ENCODE measurements at regions not wholly inside any gene's neighbourhood (a gene's known extent, or its start where the extent isn't known, plus 50 kb on each side); places are given as distances from the start of the nearest gene placed in this dataset.

DNA sequence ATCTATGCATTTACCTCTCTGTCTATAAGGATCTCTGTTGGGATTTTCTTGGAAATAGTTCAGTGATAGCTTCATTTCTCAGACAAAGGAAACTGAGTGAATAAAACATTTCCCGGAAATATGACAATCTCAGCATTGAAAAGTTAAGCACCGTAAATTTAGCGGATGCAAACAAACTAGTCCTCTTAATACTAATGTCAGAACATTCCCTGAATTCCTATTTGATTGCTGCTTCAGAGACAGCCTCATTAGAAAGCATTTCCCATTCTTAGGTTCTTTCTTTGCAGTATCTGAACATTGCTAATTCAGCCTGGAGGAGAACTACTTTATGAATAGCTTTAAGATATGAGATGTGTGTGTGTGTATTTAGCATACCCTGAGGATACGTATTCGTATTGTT lies 101.3 kb downstream of the NR2F2 start:
- no peak overlapping the region for H3K4me3 Mint-ChIP-seq
- H3K9me3 Mint-ChIP-seq, result no peaks in the 10 kb centered on the region
- H3K27ac Mint-ChIP-seq, result no peak overlapping the region
- no peak for ATAC-seq
- H3K4me1 Mint-ChIP-seq, result no peaks in the 10 kb centered on the region
- H3K27me3 Mint-ChIP-seq, result no peaks in the 10 kb centered on the region
- H3K36me3 Mint-ChIP-seq, result no peaks in the 10 kb centered on the region

DNA sequence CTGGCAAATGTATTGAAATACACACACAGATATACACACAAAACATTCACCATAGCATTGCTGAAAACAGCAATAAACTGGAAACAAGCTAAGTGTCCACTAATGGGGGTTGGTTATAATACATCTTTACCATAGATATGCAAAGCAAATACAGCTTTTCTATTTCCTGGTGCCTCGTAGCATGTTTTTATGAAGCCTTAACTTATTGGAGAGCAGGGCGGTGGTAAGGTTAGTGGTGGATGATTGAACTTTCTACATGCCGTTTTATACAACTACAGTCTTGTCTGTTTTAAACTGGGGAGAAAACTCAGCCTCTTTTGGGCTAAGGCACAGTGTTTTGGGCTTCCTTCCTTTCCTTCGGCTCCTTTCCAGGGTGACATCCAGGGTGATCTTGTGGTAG lies 104.5 kb downstream of the NR2F2 start:
- no peaks in the 10 kb centered on the region for H3K4me1 Mint-ChIP-seq
- no peak overlapping the region for H3K27ac Mint-ChIP-seq
- no peak overlapping the region for H3K4me3 Mint-ChIP-seq
- no peak for ATAC-seq
- no peaks in the 10 kb centered on the region for H3K9me3 Mint-ChIP-seq
- H3K36me3 Mint-ChIP-seq, result no peaks in the 10 kb centered on the region
- no peaks in the 10 kb centered on the region for H3K27me3 Mint-ChIP-seq

DNA sequence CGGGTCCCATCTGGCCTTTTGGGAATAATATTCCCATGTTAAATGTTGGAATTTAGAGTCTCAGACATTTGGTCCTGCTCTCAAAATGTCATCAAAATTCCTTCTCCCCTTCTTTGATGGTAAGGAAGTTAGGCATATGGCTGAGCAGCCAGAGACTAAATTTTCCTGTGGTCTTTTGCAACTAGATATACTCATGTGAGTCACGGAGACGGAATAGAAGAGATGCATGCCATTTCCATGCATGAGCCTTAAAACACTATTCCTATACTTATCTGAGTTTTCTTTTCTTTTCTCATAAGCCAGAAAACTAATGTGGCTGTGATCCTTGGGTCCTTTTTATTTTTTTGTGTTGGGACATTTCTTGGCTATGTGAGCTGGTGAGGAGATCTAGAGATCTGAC lies 105.3 kb downstream of the NR2F2 start:
- Mint-ChIP-seq H3K4me1 (no peaks in the 10 kb centered on the region), H3K9me3 (no peaks in the 10 kb centered on the region), H3K36me3 (no peaks in the 10 kb centered on the region), H3K4me3 (no peak overlapping the region), H3K27ac (no peak overlapping the region), H3K27me3 (no peaks in the 10 kb centered on the region)
- no peak for ATAC-seq

DNA sequence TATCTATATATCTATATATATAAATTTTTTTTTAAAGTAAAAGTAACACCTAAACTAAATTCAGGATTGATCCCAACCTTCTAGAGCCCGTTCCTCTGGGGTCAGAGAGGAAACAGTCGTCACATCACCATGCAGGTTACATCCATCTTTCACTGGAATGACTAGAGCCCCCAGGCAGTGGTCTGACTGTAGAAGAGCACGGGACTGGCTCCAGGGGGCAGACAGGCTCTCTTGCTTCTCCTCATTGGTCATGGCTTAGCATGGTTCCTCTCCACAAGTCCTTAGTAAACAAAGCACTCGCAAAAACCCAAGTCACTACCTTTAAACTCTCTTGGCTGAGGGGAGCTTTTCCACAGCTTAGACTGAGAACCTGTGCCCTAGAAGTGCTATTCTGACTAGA lies 110.5 kb downstream of the NR2F2 start:
- H3K27me3 Mint-ChIP-seq, result no peaks in the 10 kb centered on the region
- H3K27ac Mint-ChIP-seq, result no peak overlapping the region
- H3K4me3 Mint-ChIP-seq, result no peak overlapping the region
- no peak for ATAC-seq
- no peaks in the 10 kb centered on the region for H3K36me3 Mint-ChIP-seq
- peaks cover 6% of the 10 kb centered on the region for H3K9me3 Mint-ChIP-seq
- H3K4me1 Mint-ChIP-seq, result no peaks in the 10 kb centered on the region

DNA sequence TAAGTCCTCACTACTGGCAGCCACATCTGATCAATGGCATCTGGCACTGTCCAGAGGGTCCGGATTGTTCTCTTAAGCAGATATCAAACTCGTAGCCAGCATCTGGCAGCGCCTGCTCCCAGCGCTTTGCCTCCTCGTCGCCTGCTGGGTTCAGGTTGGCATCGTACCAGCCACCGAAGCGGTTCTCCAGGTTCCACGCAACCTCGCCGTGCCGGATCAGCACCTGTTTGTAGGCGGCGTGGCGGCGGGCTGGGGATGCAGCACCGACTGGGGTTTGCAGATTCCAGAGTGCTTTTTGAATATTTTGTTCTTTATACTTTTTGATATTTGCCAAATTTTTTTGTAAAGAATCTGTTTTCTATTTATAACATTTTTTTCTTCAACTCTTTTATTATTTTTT lies 111.6 kb downstream of the NR2F2 start:
- Mint-ChIP-seq H3K27me3 (no peaks in the 10 kb centered on the region), H3K4me1 (no peaks in the 10 kb centered on the region), H3K9me3 (peaks cover 9% of the 10 kb centered on the region), H3K36me3 (no peaks in the 10 kb centered on the region), H3K4me3 (no peak overlapping the region), H3K27ac (no peak overlapping the region)
- no peak for ATAC-seq

DNA sequence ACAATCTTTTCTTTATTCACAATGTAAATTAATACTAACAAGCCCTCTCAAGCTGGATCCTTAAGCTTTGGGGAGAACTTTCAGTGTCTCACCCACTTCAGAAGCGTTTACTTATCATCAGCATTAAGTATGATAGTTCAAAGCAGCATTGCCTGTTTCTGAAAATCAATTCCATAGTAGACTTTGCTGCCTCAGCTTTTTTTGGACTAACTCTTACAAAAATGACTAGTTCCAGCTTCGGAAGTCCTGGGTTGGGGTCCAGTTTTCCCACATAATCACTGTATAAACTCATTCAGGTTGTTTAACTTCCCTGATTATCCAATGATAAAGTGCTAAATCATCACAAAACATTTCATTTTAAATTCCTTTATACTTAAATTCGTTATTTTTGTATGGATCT lies 114.4 kb downstream of the NR2F2 start:
- H3K4me1 Mint-ChIP-seq, result no peaks in the 10 kb centered on the region
- no peak for ATAC-seq
- no peak overlapping the region for H3K27ac Mint-ChIP-seq
- peaks cover 9% of the 10 kb centered on the region for H3K9me3 Mint-ChIP-seq
- no peaks in the 10 kb centered on the region for H3K27me3 Mint-ChIP-seq
- no peak overlapping the region for H3K4me3 Mint-ChIP-seq
- H3K36me3 Mint-ChIP-seq, result no peaks in the 10 kb centered on the region

DNA sequence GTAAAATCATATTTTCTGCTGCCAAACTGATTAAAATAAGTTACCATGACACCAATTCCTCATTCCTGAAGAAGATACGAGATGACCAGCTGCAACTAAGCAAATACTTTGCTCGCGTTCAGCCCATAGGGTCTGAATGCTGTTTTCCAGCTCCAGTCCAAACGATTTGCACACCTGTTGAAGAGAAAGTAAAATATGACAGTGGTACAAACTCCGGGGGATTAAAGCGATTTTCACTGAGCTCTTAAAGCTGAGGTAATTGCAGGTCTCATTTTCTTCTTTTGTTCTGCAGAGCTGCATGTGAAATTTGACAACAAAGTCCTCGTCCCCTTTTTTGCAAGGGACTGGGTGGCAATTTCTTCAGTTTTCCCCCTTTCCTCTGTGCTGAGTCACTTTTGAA lies 118.4 kb downstream of the NR2F2 start:
- H3K27ac Mint-ChIP-seq, result no peak overlapping the region
- no peaks in the 10 kb centered on the region for H3K27me3 Mint-ChIP-seq
- H3K9me3 Mint-ChIP-seq, result peaks cover 6% of the 10 kb centered on the region
- H3K4me3 Mint-ChIP-seq, result no peak overlapping the region
- ATAC-seq, result no peak
- no peaks in the 10 kb centered on the region for H3K4me1 Mint-ChIP-seq
- no peaks in the 10 kb centered on the region for H3K36me3 Mint-ChIP-seq

DNA sequence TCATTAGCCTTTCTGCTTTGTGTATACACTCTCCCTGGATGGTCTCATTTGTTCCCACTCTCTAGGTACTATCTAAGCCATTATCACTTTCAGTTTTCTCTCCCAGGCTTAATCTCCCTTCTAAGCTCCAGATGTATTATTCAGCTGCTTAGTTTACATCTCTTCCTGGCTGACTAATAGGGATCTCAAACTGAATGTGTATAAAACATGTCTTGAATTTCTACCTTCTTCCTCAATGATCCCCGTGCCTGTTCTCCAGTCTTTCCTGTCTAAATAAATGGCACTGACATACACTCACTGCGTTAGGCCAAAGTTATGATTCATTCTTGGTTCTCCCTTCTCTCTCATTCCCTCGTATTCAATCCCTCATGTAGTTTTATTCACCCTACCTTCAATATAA lies 127.3 kb downstream of the NR2F2 start:
- no peak for ATAC-seq
- H3K9me3 Mint-ChIP-seq, result no peaks in the 10 kb centered on the region
- no peaks in the 10 kb centered on the region for H3K27me3 Mint-ChIP-seq
- H3K4me3 Mint-ChIP-seq, result no peak overlapping the region
- no peaks in the 10 kb centered on the region for H3K36me3 Mint-ChIP-seq
- no peak overlapping the region for H3K27ac Mint-ChIP-seq
- H3K4me1 Mint-ChIP-seq, result no peaks in the 10 kb centered on the region

DNA sequence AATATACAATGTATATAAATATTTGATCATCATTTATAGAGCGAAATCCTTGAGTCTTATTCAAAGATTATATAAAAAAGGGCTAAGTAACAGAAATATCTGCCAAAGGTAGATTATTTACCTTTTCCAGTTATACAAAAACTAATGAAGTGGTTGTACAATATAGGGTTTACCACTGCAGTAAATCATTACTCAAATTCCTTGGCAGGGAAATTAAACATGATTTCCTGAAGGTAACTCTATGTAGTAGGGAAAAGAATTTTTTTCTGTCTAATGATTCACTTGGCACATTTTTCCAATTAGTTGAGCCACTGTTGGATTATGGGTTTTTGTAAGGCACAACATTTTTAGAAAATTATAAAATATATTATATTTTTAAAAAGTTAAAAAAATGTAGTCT lies 129.6 kb downstream of the NR2F2 start:
- Mint-ChIP-seq H3K9me3 (no peaks in the 10 kb centered on the region), H3K27me3 (no peaks in the 10 kb centered on the region), H3K36me3 (no peaks in the 10 kb centered on the region), H3K4me1 (no peaks in the 10 kb centered on the region), H3K27ac (no peak overlapping the region), H3K4me3 (no peak overlapping the region)
- ATAC-seq, result no peak

DNA sequence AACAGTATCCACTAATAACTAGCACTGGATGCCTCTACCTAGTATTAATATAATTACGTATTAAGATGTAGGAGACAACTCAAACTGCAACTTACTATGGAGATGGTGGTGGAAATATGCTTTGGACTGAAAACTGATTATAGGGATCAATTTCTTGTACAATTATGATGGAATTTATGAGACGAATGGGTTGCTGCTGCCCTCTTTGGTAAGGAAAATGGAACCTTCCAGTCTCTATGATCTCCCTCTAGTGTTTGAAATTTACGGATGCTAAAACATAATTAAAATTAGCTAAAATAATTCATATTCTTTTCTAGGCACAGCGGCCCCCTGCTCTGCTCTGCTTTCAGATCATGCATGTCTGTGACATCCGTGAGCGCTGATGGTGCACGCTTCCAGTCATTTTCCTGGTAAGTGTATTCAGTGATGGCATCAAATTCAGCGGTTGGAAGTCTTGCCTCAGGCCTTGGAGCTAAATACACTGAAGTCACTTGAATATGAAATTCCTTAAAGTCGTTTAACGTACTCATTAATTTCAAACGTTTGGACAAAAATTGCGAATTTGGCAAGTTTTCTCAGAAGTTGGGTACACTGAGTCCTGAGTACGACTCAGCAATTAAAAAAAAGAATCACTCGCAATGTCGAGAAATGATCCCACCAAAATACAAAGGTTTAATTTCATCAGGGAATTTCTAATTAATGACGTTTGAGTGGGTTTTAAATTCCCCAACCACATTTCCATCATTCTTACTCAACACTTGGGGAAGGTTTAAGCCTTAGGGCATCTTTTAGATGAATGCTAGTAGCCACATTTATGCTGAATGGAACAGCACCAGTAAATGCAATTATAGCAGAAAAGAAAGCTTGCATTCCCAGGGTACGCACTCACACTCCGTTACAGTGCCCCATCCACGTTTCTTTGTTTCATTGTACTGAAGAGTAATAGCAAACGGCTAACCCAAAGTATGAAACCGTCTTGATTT lies 132.6 kb downstream of the NR2F2 start:
- no peak overlapping the region for H3K4me3 Mint-ChIP-seq
- H3K36me3 Mint-ChIP-seq, result no peaks in the 10 kb centered on the region
- H3K27me3 Mint-ChIP-seq, result no peaks in the 10 kb centered on the region
- H3K4me1 Mint-ChIP-seq, result no peaks in the 10 kb centered on the region
- no peaks in the 10 kb centered on the region for H3K9me3 Mint-ChIP-seq
- no peak overlapping the region for H3K27ac Mint-ChIP-seq
- no peak for ATAC-seq

DNA sequence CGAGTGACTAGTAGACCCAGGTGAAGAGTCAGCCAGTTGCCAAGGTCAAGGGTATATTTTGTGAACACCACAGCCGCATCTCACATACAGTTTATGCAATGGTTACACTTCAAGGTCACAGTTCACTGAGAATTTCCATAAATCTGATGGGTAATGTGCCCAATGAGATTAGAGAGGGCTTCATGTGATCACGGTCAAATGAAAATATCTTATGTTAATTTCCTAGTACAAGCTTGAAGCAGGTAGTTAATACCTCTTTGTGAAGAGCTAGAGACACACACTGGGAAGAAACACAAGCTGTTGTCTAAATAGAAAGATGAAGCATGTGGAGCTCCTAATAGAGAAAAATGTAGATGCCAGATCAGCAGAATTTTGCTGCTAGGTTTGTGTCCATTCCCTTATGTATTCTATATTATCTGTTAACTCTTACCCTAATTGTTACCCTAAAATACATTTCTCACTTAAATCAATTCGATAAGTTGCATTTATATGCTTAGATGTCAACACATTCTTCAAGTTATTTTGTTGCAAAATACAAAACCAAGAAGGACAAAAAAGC lies 136.0 kb downstream of the NR2F2 start:
- Mint-ChIP-seq H3K36me3 (no peaks in the 10 kb centered on the region), H3K27ac (no peak overlapping the region), H3K9me3 (no peaks in the 10 kb centered on the region), H3K4me1 (no peaks in the 10 kb centered on the region), H3K27me3 (no peaks in the 10 kb centered on the region), H3K4me3 (no peak overlapping the region)
- no peak for ATAC-seq

DNA sequence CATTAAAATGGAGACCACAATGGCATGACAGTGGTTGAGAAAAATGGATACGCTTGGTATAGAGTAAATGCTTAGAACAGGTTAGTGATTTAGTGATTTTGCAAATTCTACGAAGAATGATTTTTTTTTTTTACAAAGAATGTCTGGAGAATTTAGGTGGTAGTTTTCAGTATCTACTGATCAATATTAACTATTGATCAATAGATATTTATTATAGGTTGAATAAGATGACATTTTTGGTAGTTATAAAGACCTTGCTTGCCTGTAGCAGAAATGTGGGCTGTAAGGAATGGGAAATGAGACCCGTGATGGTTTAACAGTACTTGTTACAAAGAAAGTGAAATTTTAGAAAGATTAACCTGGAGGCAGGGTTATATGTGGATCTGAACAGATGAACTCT lies 137.5 kb downstream of the NR2F2 start:
- H3K27me3 Mint-ChIP-seq, result no peaks in the 10 kb centered on the region
- H3K9me3 Mint-ChIP-seq, result no peaks in the 10 kb centered on the region
- ATAC-seq, result no peak
- no peaks in the 10 kb centered on the region for H3K36me3 Mint-ChIP-seq
- no peaks in the 10 kb centered on the region for H3K4me1 Mint-ChIP-seq
- H3K27ac Mint-ChIP-seq, result no peak overlapping the region
- H3K4me3 Mint-ChIP-seq, result no peak overlapping the region

DNA sequence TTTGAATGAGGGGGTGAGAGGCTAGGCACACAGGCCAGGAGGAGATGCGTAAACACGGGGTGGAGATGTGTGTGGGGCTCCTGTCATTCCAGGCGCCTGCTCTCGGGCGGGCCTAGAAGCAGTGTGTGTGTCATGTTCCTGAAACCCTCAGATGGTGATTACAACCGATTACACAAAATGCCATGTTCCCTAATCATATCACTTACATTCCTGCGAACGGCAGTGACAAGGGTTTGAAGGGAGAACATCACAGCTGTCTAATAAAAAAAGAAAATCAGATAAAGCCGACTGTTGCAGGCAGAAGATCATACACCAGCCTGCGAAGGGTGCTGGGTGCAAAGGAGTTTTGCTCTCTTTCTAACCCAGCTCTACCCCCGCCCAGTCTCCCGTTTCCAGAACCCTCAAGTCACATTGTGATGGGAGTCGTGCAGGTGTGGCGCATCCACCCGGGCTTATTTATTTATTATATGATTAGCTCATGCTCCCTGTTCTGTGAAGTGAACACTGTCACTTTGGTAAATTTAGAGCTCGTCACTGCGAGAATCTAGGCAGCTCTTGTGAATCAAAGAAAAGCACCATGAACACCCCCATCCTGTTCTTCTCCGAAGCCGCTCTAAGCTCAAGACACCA lies 140.3 kb downstream of the NR2F2 start:
- peaks cover 4% of the 10 kb centered on the region for H3K9me3 Mint-ChIP-seq
- no peak for ATAC-seq

DNA sequence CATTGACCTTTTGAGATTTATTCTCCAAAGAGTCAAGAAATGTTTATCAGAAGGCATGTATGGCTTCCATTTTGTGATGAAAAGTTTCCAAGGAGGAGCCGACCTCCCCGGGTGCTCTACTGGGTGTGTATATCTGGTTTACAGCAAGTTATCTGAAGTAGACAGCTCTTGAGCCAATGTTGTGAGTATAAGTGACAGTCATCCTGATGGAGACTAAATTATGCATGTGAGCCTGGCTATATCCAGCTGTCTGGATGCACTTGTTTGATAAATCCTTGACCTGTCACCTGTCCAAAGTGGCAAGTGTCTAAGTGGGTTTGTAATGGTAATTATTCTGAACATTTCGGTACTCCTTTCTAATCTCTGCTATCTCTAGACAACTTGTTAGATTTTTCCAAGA lies 142.2 kb downstream of the NR2F2 start:
- no peaks in the 10 kb centered on the region for H3K36me3 Mint-ChIP-seq
- H3K4me3 Mint-ChIP-seq, result no peak overlapping the region
- ATAC-seq, result no peak

More for the DNA sequence above, 140.3 kb downstream of the NR2F2 start:
- Mint-ChIP-seq H3K4me3 (no peak overlapping the region), H3K4me1 (no peaks in the 10 kb centered on the region), H3K27ac (no peak overlapping the region), H3K36me3 (no peaks in the 10 kb centered on the region), H3K27me3 (no peaks in the 10 kb centered on the region)

DNA sequence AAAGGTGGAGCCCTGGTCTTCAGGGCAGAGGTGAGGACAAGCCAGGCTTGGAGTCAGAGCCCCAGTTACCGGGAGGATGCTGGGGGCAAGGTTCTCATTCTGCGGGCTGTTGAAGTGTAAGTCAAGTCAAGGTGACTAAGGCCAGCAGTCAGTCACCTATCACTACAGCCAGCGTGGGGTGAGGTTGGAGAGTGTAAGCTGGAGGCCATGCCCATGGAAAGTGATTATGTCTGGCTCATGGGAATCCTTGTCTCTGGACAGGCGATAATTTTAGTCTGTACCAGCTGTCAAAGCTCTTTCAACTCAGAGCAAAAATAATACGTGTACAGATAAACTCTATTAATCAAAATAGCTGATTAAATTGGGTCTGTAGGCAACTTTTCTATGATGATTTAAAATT lies 143.1 kb downstream of the NR2F2 start:
- H3K9me3 Mint-ChIP-seq, result peaks cover 4% of the 10 kb centered on the region

More for the DNA sequence above, 142.2 kb downstream of the NR2F2 start:
- Mint-ChIP-seq H3K27me3 (no peaks in the 10 kb centered on the region), H3K9me3 (peaks cover 4% of the 10 kb centered on the region), H3K4me1 (no peaks in the 10 kb centered on the region), H3K27ac (no peak overlapping the region)

DNA sequence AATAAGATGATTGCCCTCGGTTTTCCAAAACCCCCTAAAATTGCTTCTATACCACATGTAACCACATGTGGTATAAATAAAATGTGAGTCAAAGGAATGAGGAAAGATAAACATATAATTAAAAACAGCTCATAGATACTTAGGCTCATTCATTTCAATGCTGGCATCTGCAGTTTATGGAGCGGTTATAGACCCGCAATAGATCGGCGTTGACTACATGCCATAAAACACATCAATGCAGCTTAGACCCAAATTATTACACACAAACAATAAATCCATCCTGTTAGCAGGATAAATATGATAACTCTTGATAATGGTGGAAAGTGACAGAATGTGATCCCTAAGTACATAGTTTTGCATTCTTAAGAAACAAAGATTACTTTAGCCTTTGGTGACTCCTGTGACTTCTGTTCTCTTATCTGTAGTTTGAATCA lies 143.7 kb downstream of the NR2F2 start:
- Mint-ChIP-seq H3K4me3 (no peak overlapping the region), H3K4me1 (no peaks in the 10 kb centered on the region), H3K36me3 (no peaks in the 10 kb centered on the region)

More for the DNA sequence above, 143.1 kb downstream of the NR2F2 start:
- Mint-ChIP-seq H3K36me3 (no peaks in the 10 kb centered on the region), H3K4me1 (no peaks in the 10 kb centered on the region), H3K27me3 (no peaks in the 10 kb centered on the region), H3K27ac (no peak overlapping the region), H3K4me3 (no peak overlapping the region)
- no peak for ATAC-seq

More for the DNA sequence above, 143.7 kb downstream of the NR2F2 start:
- no peak overlapping the region for H3K27ac Mint-ChIP-seq
- peaks cover 4% of the 10 kb centered on the region for H3K9me3 Mint-ChIP-seq
- H3K27me3 Mint-ChIP-seq, result no peaks in the 10 kb centered on the region
- no peak for ATAC-seq

Data from stimulated activated memory B cell treated with anti-CD40 and anti-IgM and Interleukin-4, amounts not matched to agents 10 μg/mL and 1 μg/mL and 100 μg/mL, for 72 hours (primary cell).